KBM-7 (cell line): ENCODE measurements at regions not wholly inside any gene's neighbourhood (a gene's known extent, or its start where the extent isn't known, plus 50 kb on each side); places are given as distances from the start of the nearest gene placed in this dataset.

ENCODE experiments used
- DNase-seq: peaks from one replicate; pipeline ENCODE4 v3.0.0-alpha.2; 2015
- in situ Hi-C: fragments of 300-500 bp; cut with MboI; formaldehyde crosslinking; loops from 2 replicates; pipeline ENCODE4 v1.14.3; 2020; ENCODE audit warnings: low sequenced_read_pairs, low pct_unique_long_range_greater_than_20kb, mixed read lengths

GRCh38 chrX:84611843-84612636 lies 109.8 kb upstream of the HDX start:
- in situ Hi-C loops = no loop called here

DNA sequence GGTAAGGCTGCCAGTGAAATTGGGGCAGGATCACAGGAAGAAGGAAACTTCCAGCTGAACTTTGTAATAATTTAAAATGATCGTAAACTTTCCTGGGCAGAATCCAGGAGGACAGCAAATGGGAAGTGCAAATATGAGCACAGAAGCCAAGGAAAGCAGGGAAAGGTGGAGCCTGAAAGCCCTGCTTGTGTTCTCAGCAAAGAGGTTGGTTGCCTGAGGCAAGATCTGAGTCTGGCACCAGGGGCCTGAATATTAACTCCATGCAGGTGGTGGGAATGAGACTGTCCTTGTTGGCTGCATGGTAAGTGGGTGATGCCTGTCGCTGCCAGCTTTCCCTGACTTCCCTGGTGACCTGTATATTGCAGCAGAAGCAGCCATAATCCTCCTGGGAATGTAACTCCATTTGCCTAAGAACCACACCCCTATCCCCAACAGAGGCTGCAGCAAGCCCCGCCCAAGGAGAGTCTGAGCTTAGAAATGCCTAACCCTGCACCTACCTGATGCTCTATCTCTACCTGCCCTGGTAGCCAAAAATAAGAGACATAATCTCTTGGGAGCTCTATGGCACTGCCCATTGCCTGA lies 132.0 kb upstream of the HDX start:
- in situ Hi-C loops = no loop called here
- no peak for DNase-seq

More at GRCh38 chrX:84611843-84612636, 109.8 kb upstream of the HDX start:
- DNase-seq = no peak

DNA sequence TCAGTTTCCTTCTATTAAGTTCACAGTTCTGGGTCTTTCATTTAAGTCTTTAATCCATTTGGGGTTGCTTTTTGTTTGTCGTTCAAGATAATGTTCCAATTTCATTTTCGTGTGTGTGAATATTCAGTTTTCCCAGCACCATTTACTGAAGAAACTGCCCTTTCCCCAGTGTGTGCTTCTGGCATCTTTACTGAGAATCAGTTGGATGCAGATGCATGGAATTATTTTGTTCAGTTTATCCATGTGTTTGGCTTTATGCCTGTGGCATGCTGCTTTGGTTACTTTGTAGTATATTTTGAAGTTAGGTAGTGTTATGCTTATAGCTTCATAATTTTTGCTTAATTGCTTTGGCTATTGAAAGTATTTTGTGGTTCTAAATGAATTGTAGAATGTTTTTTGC lies 163.8 kb upstream of the HDX start:
- DNase-seq = no peak
- in situ Hi-C loops = no loop called here

DNA sequence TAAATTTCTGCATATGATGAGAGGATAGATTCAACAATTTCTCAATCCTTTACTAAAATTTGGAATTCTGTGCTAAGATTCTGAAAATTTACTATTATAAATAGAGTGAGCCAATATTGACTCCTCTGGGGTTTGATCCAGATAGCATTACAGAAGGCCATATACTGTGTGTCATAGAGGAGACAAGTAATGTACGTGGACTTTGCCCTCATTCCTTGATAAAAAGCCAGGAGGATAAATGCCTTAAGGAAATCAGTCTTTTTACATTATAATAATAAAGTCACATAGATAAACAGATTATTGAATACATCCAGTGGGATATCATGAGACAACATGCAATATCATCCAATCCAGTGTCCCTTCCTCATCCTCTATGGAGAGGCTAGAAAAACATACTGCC lies 188.0 kb upstream of the HDX start:
- in situ Hi-C loops = no loop called here
- DNase-seq = no peak

- DNase-seq = no peak
- in situ Hi-C loops = no loop called here
Measured at GRCh38 chrX:84709987-84710386, 207.7 kb upstream of the HDX start.

DNA sequence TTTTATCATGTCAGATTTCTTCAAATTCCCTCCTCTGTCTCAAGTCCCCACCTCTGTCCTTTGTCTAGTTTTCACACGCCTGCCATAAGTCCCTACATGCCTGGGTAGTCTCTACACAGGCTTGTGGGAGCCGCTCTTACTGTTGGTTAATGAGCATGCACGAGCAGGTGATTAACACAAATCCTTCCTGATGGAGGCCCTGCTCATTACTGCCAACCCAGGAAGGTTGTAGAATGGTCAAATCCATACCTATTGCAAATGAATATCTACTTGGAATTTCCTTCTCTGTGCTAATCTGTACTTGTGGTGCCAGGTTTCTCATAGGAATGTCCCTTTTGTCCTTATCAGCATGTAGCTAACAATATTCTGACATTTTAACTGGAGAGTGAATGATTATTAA lies 208.4 kb upstream of the HDX start:
- DNase-seq = no peak
- in situ Hi-C loops = no loop called here

- DNase-seq = no peak
- in situ Hi-C loops = no loop called here
Measured at GRCh38 chrX:84712621-84713020, 210.4 kb upstream of the HDX start.

DNA sequence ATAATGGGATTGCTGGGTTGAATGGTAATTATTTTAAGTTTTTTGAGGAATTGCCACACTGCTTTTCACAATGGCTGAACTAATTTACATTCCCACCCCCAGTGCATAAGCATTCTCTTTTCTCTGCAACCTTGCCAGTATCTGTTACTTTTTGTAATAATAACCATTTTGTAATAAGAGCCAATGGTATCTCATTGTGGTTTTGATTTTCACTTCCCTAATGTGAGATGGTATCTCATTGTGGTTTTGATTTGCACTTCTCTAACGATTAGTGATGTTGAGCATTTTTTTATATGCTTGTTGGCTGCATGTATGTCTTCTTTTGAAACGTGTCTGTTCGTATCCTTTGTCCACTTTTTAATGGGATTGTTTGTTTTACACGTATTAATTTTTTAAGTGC lies 213.1 kb upstream of the HDX start:
- in situ Hi-C loops = no loop called here
- DNase-seq = peak; percentile 23

DNA sequence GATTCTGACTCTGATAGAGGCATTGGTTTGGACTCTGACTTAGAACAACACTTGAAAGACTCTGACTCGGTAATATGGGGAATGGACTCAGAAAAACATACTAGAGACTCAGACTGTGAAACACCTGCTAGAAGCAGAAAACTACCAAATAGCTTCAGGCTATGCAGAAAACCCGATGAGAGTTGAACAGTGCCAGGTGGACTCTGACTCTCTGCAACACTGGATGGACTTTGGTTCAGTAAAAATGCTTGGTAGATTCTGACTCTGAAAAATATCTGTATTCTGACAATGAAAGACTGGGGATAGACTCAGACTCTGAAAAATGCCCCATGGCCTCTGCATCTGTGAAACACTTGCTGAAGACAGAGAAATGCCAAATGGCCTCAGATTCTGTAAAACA lies 215.1 kb upstream of the HDX start:
- in situ Hi-C loops = no loop called here
- DNase-seq = no peak

GRCh38 chrX:84721416-84721815 lies 219.2 kb upstream of the HDX start:
- no peak for DNase-seq
- in situ Hi-C loops = no loop called here

GRCh38 chrX:84724576-84724975 lies 222.3 kb upstream of the HDX start:
- no peak for DNase-seq
- in situ Hi-C loops = no loop called here

DNA sequence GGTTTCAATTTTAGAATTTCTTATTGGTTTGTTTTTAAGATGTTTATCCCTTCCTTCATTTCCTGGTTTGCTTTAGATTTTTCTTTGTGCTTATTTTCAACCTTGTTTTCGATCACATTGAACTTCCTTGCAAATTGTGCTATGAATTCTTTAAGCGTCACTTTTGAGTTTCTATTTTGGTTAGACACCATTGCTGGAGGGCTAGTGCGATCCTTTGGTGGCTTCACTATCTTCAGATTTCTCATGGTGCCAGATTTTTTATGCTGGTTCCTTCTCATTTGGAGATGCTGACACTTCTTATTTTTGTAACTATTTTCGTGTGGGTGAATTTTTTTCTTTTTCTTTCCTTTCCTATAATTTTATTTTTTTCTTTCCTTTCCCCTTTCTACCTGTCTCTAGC lies 227.2 kb upstream of the HDX start:
- in situ Hi-C loops = loop anchor here (25.0 kb wide), 1 partner anchor 308 kb away; no protein-coding TSS in a partner anchor
- DNase-seq = no peak

DNA sequence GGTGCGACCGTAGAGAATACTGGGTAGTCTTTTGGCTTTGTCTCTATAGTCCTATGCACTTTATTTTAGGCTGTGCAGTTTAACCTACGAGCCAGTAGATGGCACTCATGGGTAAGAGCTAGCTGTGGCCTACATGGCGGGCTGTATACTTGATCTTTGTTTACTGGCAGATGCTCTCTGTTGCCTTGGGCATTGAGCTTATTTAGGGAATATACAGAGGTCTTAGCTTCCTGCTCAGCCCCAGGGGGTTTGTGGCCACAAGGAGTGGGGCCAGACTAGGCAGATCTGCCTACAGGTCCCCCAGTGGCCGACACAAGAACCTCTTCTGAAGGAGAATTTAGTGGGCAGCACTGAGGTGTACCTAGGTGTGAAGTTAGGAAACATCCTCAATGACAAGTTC lies 227.6 kb upstream of the HDX start:
- in situ Hi-C loops = loop anchor here (10.0 to 25.0 kb wide), 2 partner anchors 165 to 307 kb away; no protein-coding TSS in a partner anchor
- peak; percentile 67 for DNase-seq

- in situ Hi-C loops = loop anchor here (10.0 to 25.0 kb wide), 2 partner anchors 160 to 302 kb away; no protein-coding TSS in a partner anchor
- peak; percentile 92 for DNase-seq
Measured at GRCh38 chrX:84735025-84735424, 232.8 kb upstream of the HDX start.

DNA sequence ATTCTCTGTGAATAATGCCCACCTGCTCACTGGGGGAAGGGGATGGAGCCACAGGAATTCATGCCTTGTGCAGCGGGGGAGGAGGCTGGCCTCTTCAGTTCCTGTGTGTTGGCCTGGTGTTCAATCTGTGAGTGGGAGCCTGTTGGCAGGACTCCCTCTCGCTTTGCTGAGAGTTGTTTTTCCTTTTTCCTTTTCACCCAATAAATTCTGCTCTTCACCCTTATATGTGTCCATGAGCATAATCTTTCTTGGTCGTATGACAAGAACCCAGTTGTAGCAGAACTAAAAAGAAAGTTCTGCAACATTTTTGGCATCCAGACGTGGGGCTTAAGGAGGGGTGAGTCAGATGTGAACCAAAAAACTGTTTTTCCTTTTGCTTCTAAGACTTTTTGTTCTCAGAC lies 235.2 kb upstream of the HDX start:
- in situ Hi-C loops = loop anchor here (10.0 to 25.0 kb wide), 2 partner anchors 157 to 300 kb away; no protein-coding TSS in a partner anchor
- DNase-seq = peak; percentile 33

- in situ Hi-C loops = loop anchor here (25.0 kb wide), 1 partner anchor 290 kb away; no protein-coding TSS in a partner anchor
- no peak for DNase-seq
Measured at GRCh38 chrX:84747516-84747915, 245.3 kb upstream of the HDX start.

- DNase-seq = no peak
- in situ Hi-C loops = loop anchor here (25.0 kb wide), 1 partner anchor 288 kb away; no protein-coding TSS in a partner anchor
Measured at GRCh38 chrX:84748965-84749656, 246.9 kb upstream of the HDX start.

GRCh38 chrX:84760560-84760959 lies 243.1 kb upstream of the APOOL start:
- no peak for DNase-seq
- in situ Hi-C loops = no loop called here

DNA sequence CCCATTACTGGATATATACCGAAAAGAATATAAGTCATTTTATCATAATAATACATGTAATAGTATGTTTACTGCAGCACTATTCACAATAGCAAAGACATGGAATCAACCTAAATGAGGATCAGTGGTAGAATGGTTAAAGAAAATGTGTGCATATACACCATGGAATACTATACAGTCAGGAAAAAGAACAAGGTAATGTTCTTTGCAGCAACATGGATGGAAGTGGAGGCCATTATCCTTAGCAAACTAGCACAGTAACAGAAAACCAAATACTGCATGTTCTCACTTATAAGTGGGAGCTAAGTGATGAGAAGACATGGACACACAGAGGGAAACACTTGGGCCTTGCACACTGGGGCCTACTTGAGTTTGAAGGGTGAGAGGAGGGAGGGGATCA lies 207.4 kb upstream of the APOOL start:
- in situ Hi-C loops = no loop called here
- DNase-seq = no peak

GRCh38 chrX:84830836-84831235 lies 172.8 kb upstream of the APOOL start:
- no peak for DNase-seq

More at GRCh38 chrX:84830836-84831235, 172.8 kb upstream of the APOOL start:
- in situ Hi-C loops = no loop called here
